Endothelial cell (in vitro differentiated cells): ENCODE measurements at regions not wholly inside any gene's neighbourhood (a gene's known extent, or its start where the extent isn't known, plus 50 kb on each side); places are given as distances from the start of the nearest gene placed in this dataset.

Source experiments
- DNase-seq: peaks from one replicate; pipeline ENCODE4 v3.0.0; 2021; ENCODE audit warnings: low spot score
- H3K27ac Mint-ChIP-seq: one replicate; pipeline ENCODE4 v1.8.0; 2021; ENCODE audit warnings: mixed read lengths, inconsistent platforms; ENCODE audit not compliant: unreplicated experiment
- H3K27me3 Mint-ChIP-seq: one replicate; pipeline ENCODE4 v1.8.0; 2021; ENCODE audit warnings: mild to moderate bottlenecking, moderate library complexity, mixed read lengths, inconsistent platforms; ENCODE audit not compliant: unreplicated experiment
- H3K36me3 Mint-ChIP-seq: one replicate; pipeline ENCODE4 v1.8.0; 2021; ENCODE audit warnings: mild to moderate bottlenecking, low read depth, mixed read lengths, inconsistent platforms; ENCODE audit not compliant: unreplicated experiment
- H3K4me1 Mint-ChIP-seq: one replicate; pipeline ENCODE4 v1.8.0; 2021; ENCODE audit warnings: mild to moderate bottlenecking, mixed read lengths, inconsistent platforms; ENCODE audit not compliant: unreplicated experiment
- H3K4me3 Mint-ChIP-seq: one replicate; pipeline ENCODE4 v1.8.0; 2021; ENCODE audit warnings: mild to moderate bottlenecking, mixed read lengths, inconsistent platforms; ENCODE audit not compliant: unreplicated experiment
- H3K9me3 Mint-ChIP-seq: one replicate; pipeline ENCODE4 v1.8.0; 2021; ENCODE audit warnings: mixed read lengths, inconsistent platforms; ENCODE audit not compliant: unreplicated experiment
- TF ChIP-seq, protein P1 (sequence below): fragments of 200-600 bp; sonication (generic); IDR thresholded peaks from one replicate; pipeline ENCODE4 v1.5.0; 2021; ENCODE audit warnings: antibody characterized with exemption; ENCODE audit not compliant: unreplicated experiment

DNA sequence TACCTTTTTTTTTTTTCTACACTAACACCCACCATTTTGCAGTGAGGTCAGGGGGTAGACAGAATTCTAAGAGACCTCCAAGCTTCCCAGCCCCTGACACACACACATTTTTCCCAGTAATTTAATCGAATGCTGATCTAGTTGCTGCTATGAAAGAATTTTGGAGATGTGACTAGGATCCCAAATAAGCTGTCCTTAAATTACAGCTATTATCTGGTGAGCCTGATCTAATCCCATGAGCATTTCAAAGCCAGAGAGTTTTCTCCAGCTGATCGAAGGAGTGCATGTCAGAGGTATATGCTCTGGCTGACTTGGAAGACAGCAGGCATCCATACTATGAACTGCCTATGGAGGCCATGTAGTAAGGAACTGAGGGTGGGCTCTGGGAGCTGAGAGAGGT is 503.8 kb upstream of the MARCKS start:
- Mint-ChIP-seq H3K4me3 (no peak overlapping the region), H3K9me3 (no peaks in the 10 kb centered on the region), H3K4me1 (peaks cover 18% of the 10 kb centered on the region), H3K27me3 (peaks cover 2% of the 10 kb centered on the region), H3K36me3 (no peaks in the 10 kb centered on the region), H3K27ac (no peak overlapping the region)
- TF ChIP-seq, protein P1, sequence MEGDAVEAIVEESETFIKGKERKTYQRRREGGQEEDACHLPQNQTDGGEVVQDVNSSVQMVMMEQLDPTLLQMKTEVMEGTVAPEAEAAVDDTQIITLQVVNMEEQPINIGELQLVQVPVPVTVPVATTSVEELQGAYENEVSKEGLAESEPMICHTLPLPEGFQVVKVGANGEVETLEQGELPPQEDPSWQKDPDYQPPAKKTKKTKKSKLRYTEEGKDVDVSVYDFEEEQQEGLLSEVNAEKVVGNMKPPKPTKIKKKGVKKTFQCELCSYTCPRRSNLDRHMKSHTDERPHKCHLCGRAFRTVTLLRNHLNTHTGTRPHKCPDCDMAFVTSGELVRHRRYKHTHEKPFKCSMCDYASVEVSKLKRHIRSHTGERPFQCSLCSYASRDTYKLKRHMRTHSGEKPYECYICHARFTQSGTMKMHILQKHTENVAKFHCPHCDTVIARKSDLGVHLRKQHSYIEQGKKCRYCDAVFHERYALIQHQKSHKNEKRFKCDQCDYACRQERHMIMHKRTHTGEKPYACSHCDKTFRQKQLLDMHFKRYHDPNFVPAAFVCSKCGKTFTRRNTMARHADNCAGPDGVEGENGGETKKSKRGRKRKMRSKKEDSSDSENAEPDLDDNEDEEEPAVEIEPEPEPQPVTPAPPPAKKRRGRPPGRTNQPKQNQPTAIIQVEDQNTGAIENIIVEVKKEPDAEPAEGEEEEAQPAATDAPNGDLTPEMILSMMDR, result no peak
- DNase-seq, result no peak

DNA sequence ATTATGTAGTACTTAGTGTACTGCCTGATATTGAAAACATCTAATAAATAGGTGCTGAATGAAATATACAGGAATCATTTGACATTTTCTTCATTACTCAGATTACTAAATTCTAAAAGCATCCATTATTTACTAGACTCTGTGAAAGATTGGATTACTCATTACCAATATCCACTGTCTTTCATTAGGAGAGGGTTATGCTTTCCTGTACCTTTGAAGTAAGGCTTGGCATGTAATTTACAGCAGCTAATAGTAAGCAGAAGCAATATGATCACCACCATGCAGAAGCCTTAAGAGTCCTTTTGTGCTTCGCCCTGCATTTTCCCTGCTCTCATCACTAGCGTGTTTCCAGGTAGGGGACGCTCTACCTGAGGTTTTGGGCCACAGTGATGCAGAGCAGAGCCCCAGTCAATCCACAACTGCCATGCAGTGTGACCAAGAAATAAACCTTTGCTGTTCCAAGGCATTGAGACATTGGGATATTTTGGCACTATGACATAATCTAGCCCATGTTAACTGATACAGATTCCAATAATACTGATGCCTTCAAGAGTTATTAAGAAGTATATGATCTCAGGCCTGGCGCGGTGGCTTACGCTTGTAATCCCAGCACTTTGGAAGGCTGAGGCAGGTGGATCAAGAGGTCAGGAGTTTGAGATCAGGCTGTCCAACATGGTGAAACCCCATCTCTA is 502.8 kb upstream of the MARCKS start:
- Mint-ChIP-seq H3K9me3 (no peaks in the 10 kb centered on the region), H3K27ac (no peak overlapping the region), H3K27me3 (peaks cover 2% of the 10 kb centered on the region), H3K4me1 (peaks cover 15% of the 10 kb centered on the region), H3K36me3 (no peaks in the 10 kb centered on the region), H3K4me3 (no peak overlapping the region)
- TF ChIP-seq, protein P1, result no peak
- no peak for DNase-seq

DNA sequence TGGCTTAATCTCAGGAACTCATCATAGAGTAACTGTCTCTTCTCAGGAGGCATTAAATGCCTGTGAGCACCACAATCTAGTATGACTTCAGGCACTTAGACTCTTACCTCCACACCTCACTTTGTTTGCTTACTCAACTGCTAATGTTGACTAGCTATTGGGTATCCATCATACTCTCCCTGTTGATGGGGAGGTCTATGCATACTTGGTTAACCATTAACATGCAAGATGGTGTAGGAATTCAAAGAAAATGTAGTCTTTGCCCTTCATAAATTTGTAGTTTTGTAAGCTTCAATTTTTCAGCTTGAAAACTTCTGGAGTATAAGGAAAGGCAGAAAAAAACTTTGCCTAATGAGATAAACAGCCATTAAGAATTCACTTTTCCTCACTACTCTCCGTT is 501.0 kb upstream of the MARCKS start:
- Mint-ChIP-seq H3K27ac (no peak overlapping the region), H3K4me1 (peaks cover 20% of the 10 kb centered on the region), H3K4me3 (no peak overlapping the region), H3K27me3 (peaks cover 2% of the 10 kb centered on the region), H3K36me3 (no peaks in the 10 kb centered on the region), H3K9me3 (no peaks in the 10 kb centered on the region)
- TF ChIP-seq, protein P1, result no peak
- DNase-seq, result no peak

DNA sequence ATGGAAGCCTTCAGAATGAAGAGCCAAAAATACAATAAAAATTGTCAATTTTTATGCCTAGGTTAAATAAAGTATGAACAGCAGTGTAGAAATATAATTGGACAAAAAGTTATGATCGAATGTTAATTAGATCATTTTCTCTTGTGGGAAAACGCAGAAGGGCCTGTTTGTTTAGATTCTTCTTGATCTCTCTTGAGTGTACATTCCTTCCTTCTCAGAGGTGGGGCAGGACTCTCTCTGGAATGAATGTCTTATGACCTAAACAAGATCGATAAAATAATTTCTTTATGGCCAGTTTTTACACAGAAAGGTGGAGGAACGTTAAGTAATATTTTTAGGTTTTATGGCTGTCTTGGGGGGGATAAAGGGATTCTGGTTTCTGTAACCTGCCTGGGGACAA is 500.1 kb upstream of the MARCKS start:
- H3K4me3 Mint-ChIP-seq, result no peak overlapping the region
- H3K4me1 Mint-ChIP-seq, result peaks cover 15% of the 10 kb centered on the region
- no peaks in the 10 kb centered on the region for H3K9me3 Mint-ChIP-seq
- H3K36me3 Mint-ChIP-seq, result no peaks in the 10 kb centered on the region
- no peak for DNase-seq
- peaks cover 2% of the 10 kb centered on the region for H3K27me3 Mint-ChIP-seq
- TF ChIP-seq, protein P1, result no peak
- H3K27ac Mint-ChIP-seq, result no peak overlapping the region

DNA sequence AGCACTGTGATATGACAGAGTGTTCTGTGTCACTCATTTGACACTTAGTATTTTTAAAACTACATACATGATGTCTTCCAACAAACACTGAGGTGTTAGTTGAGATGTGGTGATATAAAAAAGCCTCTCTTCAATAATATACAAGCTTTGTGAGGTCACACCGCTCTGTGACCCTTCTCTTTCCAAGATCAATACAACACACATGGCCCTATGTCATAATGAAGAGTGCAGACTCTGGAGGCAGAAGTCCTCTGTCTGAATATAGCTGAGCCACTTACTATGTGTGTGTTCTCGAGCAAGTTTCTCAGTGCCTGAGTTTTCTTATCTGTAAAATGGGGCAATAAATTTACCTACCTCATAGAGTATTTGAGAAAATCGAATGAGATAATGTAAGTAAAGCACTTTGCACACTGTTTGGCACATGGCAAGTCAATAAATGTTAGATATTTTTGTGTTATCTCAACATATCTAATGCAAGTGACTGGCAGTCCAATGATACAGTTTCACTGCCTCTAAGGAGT is 499.0 kb upstream of the MARCKS start:
- Mint-ChIP-seq H3K4me1 (peaks cover 16% of the 10 kb centered on the region), H3K27ac (no peak overlapping the region), H3K27me3 (no peaks in the 10 kb centered on the region), H3K9me3 (no peaks in the 10 kb centered on the region), H3K36me3 (no peaks in the 10 kb centered on the region), H3K4me3 (no peak overlapping the region)
- DNase-seq, result no peak
- TF ChIP-seq, protein P1, result no peak
